Upper lobe of left lung (tissue), 4 donors: ENCODE measurements at regions not wholly inside any gene's neighbourhood (a gene's known extent, or its start where the extent isn't known, plus 50 kb on each side); places are given as distances from the start of the nearest gene placed in this dataset.

ENCODE experiments used
- POLR2A ChIP-seq, 4 donors: fragments of 450-650 bp; IDR thresholded peaks; one replicate each; pipeline ENCODE4 v1.5.1; 2016 to 2017; ENCODE audit warnings: antibody characterized with exemption in 4 of 4, mild to moderate bottlenecking in 2 of 4
- POLR2AphosphoS5 ChIP-seq, 2 donors: sonication (generic); formaldehyde crosslinking; IDR thresholded peaks; one replicate each; pipeline ENCODE4 v1.5.1; 2017; ENCODE audit warnings: antibody characterized with exemption in 2 of 2
- TF ChIP-seq, protein P1 (sequence below), 6 experiments: fragments of 450-650 bp in 4 of 6; fragments of 200-600 bp in 2 of 6; sonication (generic) in 2 of 6; IDR thresholded peaks; one replicate each; pipeline ENCODE4 v1.5.1; 2016 to 2019; ENCODE audit warnings: antibody characterized with exemption in 6 of 6

DNA sequence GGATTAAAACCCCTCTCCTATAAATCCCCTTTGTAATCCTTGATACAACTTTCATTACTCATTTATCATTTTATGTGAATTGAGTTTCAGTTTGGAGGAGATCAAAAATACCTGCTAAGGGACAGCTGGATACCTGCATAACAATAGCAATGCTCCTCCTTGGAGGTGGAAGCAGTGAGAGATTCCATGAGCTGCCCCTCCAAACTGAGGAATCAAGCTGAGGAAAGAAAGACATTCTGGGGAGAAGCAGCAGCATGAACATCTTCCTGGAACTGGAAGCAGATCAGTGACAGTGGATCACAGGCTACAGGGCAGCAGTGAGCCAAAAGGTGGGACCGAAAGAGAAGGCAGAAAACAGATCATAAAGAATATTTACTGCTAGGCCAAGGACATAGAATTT is 199.8 kb upstream of the CNKSR2 start:
- TF ChIP-seq, protein P1, sequence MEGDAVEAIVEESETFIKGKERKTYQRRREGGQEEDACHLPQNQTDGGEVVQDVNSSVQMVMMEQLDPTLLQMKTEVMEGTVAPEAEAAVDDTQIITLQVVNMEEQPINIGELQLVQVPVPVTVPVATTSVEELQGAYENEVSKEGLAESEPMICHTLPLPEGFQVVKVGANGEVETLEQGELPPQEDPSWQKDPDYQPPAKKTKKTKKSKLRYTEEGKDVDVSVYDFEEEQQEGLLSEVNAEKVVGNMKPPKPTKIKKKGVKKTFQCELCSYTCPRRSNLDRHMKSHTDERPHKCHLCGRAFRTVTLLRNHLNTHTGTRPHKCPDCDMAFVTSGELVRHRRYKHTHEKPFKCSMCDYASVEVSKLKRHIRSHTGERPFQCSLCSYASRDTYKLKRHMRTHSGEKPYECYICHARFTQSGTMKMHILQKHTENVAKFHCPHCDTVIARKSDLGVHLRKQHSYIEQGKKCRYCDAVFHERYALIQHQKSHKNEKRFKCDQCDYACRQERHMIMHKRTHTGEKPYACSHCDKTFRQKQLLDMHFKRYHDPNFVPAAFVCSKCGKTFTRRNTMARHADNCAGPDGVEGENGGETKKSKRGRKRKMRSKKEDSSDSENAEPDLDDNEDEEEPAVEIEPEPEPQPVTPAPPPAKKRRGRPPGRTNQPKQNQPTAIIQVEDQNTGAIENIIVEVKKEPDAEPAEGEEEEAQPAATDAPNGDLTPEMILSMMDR (IDR thresholded peaks at IDR 0.05): no peak
- TF ChIP-seq POLR2A (IDR thresholded peaks at IDR 0.05) (no peak), POLR2AphosphoS5 (IDR thresholded peaks at IDR 0.05) (no peak)
